WTC11 (cell line): ENCODE measurements at regions not wholly inside any gene's neighbourhood (a gene's known extent, or its start where the extent isn't known, plus 50 kb on each side); places are given as distances from the start of the nearest gene placed in this dataset.

ENCODE experiments used
- ATAC-seq: fragments of 200-7000 bp; cut with Tn5 transposase; 2 replicates; pipeline ENCODE4 v1.10.0; 2021; ENCODE audit warnings: mild to moderate bottlenecking, moderate library complexity
- CTCF ChIA-PET: fragments of 300-600 bp; sonication (Branson Sonifier 250); formaldehyde crosslinking; loops from one replicate; lab custom pipeline; 2021; ENCODE audit warnings: antibody characterized with exemption; lab: Charles Lee
- POLR2A ChIA-PET: fragments of 350-600 bp; sonication (Branson Sonifier 250); formaldehyde crosslinking; loops from one replicate; lab custom pipeline; 2021; ENCODE audit warnings: antibody characterized with exemption; lab: Charles Lee
- DNase-seq: peaks from one replicate; pipeline ENCODE4 v3.0.0; 2021; ENCODE audit warnings: low spot score
- H3K27ac Mint-ChIP-seq: 2 replicates; pipeline ENCODE4 v1.8.0; 2021; ENCODE audit warnings: mixed read lengths
- H3K27me3 Mint-ChIP-seq: 2 replicates; pipeline ENCODE4 v1.8.0; 2021; ENCODE audit warnings: low read depth, mild to moderate bottlenecking, moderate library complexity, mixed read lengths
- H3K36me3 Mint-ChIP-seq: 2 replicates; pipeline ENCODE4 v1.8.0; 2021; ENCODE audit warnings: mixed read lengths
- H3K4me1 Mint-ChIP-seq: 2 replicates; pipeline ENCODE4 v1.8.0; 2022; ENCODE audit warnings: mixed read lengths
- H3K4me3 Mint-ChIP-seq: 2 replicates; pipeline ENCODE4 v1.8.0; 2021; ENCODE audit warnings: mild to moderate bottlenecking, moderate library complexity, mixed read lengths
- H3K9me3 Mint-ChIP-seq: 2 replicates; pipeline ENCODE4 v1.8.0; 2021; ENCODE audit warnings: mixed read lengths
- ESRRA ChIP-seq: sonication (generic); formaldehyde crosslinking; IDR thresholded peaks from 2 replicates; pipeline ENCODE4 v1.8.1; 2022; ENCODE audit warnings: mild to moderate bottlenecking, missing genetic modification reagents, borderline replicate concordance
- ETV6 ChIP-seq: sonication (generic); formaldehyde crosslinking; IDR thresholded peaks from 2 replicates; pipeline ENCODE4 v1.8.1; 2022; ENCODE audit warnings: mild to moderate bottlenecking, missing genetic modification reagents
- JAZF1 ChIP-seq: fragments of 250-450 bp; sonication (Bioruptor Pico); IDR thresholded peaks from 2 replicates; pipeline ENCODE4 v1.9.0; 2021; ENCODE audit warnings: moderate library complexity, mild to moderate bottlenecking, inconsistent platforms
- RELA ChIP-seq: sonication (generic); formaldehyde crosslinking; IDR thresholded peaks from 2 replicates; pipeline ENCODE4 v1.8.1; 2022; ENCODE audit warnings: missing genetic modification reagents, mild to moderate bottlenecking, borderline replicate concordance
- SMAD3 ChIP-seq: sonication (generic); formaldehyde crosslinking; IDR thresholded peaks from 2 replicates; pipeline ENCODE4 v1.8.0; 2022; ENCODE audit warnings: missing genetic modification reagents, mild to moderate bottlenecking, borderline replicate concordance
- SMAD4 ChIP-seq: sonication (generic); formaldehyde crosslinking; IDR thresholded peaks from 2 replicates; pipeline ENCODE4 v1.8.0; 2022; ENCODE audit warnings: mild to moderate bottlenecking, missing genetic modification reagents
- TCF7 ChIP-seq: sonication (generic); formaldehyde crosslinking; IDR thresholded peaks from 2 replicates; pipeline ENCODE4 v1.8.0; 2022; ENCODE audit warnings: mild to moderate bottlenecking, low read depth, missing genetic modification reagents, moderate library complexity
- TP53 ChIP-seq: sonication (generic); formaldehyde crosslinking; IDR thresholded peaks from 2 replicates; pipeline ENCODE4 v1.8.1; 2023; ENCODE audit warnings: mild to moderate bottlenecking, missing genetic modification reagents
- ZNF232 ChIP-seq: sonication (generic); formaldehyde crosslinking; IDR thresholded peaks from 2 replicates; pipeline ENCODE4 v1.8.0; 2022; ENCODE audit warnings: mild to moderate bottlenecking, missing genetic modification reagents
- ZNF317 ChIP-seq: sonication (generic); formaldehyde crosslinking; IDR thresholded peaks from 2 replicates; pipeline ENCODE4 v1.8.1; 2023; ENCODE audit warnings: low read depth, mild to moderate bottlenecking, moderate library complexity, missing genetic modification reagents, borderline replicate concordance
- ZNF396 ChIP-seq: fragments of 250-450 bp; sonication (Bioruptor Pico); IDR thresholded peaks from 2 replicates; pipeline ENCODE4 v1.8.0; 2021; ENCODE audit warnings: mild to moderate bottlenecking, moderate library complexity, borderline replicate concordance
- ZNF671 ChIP-seq: fragments of 250-450 bp; sonication (Bioruptor Pico); IDR thresholded peaks from 2 replicates; pipeline ENCODE4 v1.8.0; 2021; ENCODE audit warnings: mild to moderate bottlenecking
- TF ChIP-seq, protein P1 (sequence below): sonication (generic); formaldehyde crosslinking; IDR thresholded peaks from 2 replicates; pipeline ENCODE4 v1.8.1; 2022; ENCODE audit warnings: missing genetic modification reagents, borderline replicate concordance
- TF ChIP-seq, protein P2 (sequence below): sonication (generic); formaldehyde crosslinking; IDR thresholded peaks from 2 replicates; pipeline ENCODE4 v1.8.0; 2022; ENCODE audit warnings: mild to moderate bottlenecking, missing genetic modification reagents
- TF ChIP-seq, protein P3 (sequence below): sonication (generic); formaldehyde crosslinking; IDR thresholded peaks from 2 replicates; pipeline ENCODE4 v1.8.1; 2023; ENCODE audit warnings: mild to moderate bottlenecking, missing genetic modification reagents, borderline replicate concordance
- TF ChIP-seq, protein P4 (sequence below): fragments of 250-450 bp; sonication (Bioruptor Pico); IDR thresholded peaks from 2 replicates; pipeline ENCODE4 v1.8.0; 2021; ENCODE audit warnings: mild to moderate bottlenecking
- TF ChIP-seq, protein P5 (sequence below): fragments of 250-450 bp; sonication (Bioruptor Pico); IDR thresholded peaks from 2 replicates; pipeline ENCODE4 v2.1.2; 2022; ENCODE audit warnings: mild to moderate bottlenecking, moderate library complexity
- TF ChIP-seq, protein P6 (sequence below): sonication (generic); formaldehyde crosslinking; IDR thresholded peaks from 2 replicates; pipeline ENCODE4 v1.8.1; 2023; ENCODE audit warnings: mild to moderate bottlenecking, missing genetic modification reagents
- TF ChIP-seq, protein P7 (sequence below): sonication (generic); formaldehyde crosslinking; IDR thresholded peaks from 2 replicates; pipeline ENCODE4 v1.8.1; 2023; ENCODE audit warnings: mild to moderate bottlenecking, moderate library complexity, missing genetic modification reagents
- TF ChIP-seq, protein P8 (sequence below): sonication (generic); formaldehyde crosslinking; IDR thresholded peaks from 2 replicates; pipeline ENCODE4 v1.8.1; 2023; ENCODE audit warnings: mild to moderate bottlenecking, missing genetic modification reagents, moderate library complexity

DNA sequence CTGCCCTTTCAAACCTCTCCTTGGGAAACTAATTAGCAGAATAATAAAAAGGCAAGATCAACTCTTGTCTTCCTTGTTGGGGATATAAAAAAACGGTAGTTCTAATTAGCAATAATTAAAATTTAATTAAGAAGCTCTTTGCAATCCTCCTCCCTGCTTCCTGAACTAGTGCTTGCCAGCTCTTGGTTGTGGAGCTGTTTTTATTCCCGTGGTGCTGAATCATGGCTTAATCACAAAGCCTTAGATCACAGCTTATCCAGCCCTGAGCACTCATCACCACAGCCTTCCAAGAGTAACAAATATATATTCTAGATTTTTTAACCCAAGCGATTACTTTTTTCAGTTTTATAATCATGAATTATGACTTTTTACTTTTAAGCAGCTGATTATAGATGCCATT, 63.2 kb upstream of the INSM2 start:
- CTCF ChIA-PET, result interaction anchor here (1.0 kb wide), 2 partner anchors 32 to 216 kb away, joined by 6 to 11 read pairs; no protein-coding TSS in a partner anchor
- Mint-ChIP-seq H3K4me3 (no peak overlapping the region), H3K36me3 (no peaks in the 10 kb centered on the region), H3K27ac (no peak overlapping the region), H3K9me3 (peaks cover 13% of the 10 kb centered on the region), H3K4me1 (peaks cover 14% of the 10 kb centered on the region), H3K27me3 (no peaks in the 10 kb centered on the region)
- DNase-seq, result peak; percentile 15
- TF ChIP-seq TCF7 (CRISPR knock-in tag) (no peak), ESRRA (CRISPR knock-in tag) (no peak), SMAD3 (no peak), RELA (CRISPR knock-in tag) (no peak), ETV6 (CRISPR knock-in tag) (no peak), ZNF317 (CRISPR knock-in tag) (no peak)
- TF ChIP-seq, protein P1, sequence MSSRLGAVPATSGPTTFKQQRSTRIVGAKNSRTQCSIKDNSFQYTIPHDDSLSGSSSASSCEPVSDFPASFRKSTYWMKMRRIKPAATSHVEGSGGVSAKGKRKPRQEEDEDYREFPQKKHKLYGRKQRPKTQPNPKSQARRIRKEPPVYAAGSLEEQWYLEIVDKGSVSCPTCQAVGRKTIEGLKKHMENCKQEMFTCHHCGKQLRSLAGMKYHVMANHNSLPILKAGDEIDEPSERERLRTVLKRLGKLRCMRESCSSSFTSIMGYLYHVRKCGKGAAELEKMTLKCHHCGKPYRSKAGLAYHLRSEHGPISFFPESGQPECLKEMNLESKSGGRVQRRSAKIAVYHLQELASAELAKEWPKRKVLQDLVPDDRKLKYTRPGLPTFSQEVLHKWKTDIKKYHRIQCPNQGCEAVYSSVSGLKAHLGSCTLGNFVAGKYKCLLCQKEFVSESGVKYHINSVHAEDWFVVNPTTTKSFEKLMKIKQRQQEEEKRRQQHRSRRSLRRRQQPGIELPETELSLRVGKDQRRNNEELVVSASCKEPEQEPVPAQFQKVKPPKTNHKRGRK (CRISPR knock-in tag), result no peak
- TF ChIP-seq, protein P2, sequence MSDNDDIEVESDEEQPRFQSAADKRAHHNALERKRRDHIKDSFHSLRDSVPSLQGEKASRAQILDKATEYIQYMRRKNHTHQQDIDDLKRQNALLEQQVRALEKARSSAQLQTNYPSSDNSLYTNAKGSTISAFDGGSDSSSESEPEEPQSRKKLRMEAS, result no peak
- ATAC-seq, result peak; percentile 86
- POLR2A ChIA-PET, result no interaction called here

DNA sequence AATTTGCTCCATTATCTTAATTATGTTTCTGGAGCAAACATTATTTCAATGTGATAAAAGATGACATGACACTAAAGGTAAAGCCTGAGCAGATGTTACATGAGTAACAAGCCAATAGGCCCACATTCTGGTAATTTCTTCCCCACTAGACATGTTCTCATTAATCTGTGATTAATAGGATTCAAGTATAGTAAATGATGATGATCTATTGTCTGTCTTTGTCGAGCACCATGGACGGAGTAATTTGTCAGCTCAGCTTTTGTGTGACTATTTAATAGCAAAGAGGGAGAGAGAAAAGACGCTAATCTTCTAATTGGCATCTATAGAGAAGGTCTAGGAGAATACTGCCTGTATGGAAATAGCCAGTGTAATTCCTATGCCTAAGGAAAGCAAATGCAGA, 62.2 kb upstream of the INSM2 start:
- CTCF ChIA-PET, result no interaction called here
- POLR2A ChIA-PET, result no interaction called here
- DNase-seq (no peak), ATAC-seq (no peak)
- Mint-ChIP-seq H3K27ac (no peak overlapping the region), H3K9me3 (peaks cover 2% of the 10 kb centered on the region), H3K4me3 (no peak overlapping the region), H3K27me3 (no peaks in the 10 kb centered on the region), H3K4me1 (peaks cover 14% of the 10 kb centered on the region), H3K36me3 (no peaks in the 10 kb centered on the region)
- no peak for TF ChIP-seq JAZF1 (CRISPR knock-in tag)
- TF ChIP-seq, protein P3, sequence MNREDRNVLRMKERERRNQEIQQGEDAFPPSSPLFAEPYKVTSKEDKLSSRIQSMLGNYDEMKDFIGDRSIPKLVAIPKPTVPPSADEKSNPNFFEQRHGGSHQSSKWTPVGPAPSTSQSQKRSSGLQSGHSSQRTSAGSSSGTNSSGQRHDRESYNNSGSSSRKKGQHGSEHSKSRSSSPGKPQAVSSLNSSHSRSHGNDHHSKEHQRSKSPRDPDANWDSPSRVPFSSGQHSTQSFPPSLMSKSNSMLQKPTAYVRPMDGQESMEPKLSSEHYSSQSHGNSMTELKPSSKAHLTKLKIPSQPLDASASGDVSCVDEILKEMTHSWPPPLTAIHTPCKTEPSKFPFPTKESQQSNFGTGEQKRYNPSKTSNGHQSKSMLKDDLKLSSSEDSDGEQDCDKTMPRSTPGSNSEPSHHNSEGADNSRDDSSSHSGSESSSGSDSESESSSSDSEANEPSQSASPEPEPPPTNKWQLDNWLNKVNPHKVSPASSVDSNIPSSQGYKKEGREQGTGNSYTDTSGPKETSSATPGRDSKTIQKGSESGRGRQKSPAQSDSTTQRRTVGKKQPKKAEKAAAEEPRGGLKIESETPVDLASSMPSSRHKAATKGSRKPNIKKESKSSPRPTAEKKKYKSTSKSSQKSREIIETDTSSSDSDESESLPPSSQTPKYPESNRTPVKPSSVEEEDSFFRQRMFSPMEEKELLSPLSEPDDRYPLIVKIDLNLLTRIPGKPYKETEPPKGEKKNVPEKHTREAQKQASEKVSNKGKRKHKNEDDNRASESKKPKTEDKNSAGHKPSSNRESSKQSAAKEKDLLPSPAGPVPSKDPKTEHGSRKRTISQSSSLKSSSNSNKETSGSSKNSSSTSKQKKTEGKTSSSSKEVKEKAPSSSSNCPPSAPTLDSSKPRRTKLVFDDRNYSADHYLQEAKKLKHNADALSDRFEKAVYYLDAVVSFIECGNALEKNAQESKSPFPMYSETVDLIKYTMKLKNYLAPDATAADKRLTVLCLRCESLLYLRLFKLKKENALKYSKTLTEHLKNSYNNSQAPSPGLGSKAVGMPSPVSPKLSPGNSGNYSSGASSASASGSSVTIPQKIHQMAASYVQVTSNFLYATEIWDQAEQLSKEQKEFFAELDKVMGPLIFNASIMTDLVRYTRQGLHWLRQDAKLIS, result no peak
- TF ChIP-seq ZNF671 (CRISPR knock-in tag), result no peak
- TF ChIP-seq, protein P4, sequence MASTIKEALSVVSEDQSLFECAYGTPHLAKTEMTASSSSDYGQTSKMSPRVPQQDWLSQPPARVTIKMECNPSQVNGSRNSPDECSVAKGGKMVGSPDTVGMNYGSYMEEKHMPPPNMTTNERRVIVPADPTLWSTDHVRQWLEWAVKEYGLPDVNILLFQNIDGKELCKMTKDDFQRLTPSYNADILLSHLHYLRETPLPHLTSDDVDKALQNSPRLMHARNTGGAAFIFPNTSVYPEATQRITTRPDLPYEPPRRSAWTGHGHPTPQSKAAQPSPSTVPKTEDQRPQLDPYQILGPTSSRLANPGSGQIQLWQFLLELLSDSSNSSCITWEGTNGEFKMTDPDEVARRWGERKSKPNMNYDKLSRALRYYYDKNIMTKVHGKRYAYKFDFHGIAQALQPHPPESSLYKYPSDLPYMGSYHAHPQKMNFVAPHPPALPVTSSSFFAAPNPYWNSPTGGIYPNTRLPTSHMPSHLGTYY, result no peak
- TF ChIP-seq, protein P5, sequence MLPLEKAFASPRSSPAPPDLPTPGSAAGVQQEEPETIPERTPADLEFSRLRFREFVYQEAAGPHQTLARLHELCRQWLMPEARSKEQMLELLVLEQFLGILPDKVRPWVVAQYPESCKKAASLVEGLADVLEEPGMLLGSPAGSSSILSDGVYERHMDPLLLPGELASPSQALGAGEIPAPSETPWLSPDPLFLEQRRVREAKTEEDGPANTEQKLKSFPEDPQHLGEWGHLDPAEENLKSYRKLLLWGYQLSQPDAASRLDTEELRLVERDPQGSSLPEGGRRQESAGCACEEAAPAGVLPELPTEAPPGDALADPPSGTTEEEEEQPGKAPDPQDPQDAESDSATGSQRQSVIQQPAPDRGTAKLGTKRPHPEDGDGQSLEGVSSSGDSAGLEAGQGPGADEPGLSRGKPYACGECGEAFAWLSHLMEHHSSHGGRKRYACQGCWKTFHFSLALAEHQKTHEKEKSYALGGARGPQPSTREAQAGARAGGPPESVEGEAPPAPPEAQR (CRISPR knock-in tag), result no peak
- no peak for TF ChIP-seq TP53
- TF ChIP-seq SMAD4, result no peak
- TF ChIP-seq, protein P6, sequence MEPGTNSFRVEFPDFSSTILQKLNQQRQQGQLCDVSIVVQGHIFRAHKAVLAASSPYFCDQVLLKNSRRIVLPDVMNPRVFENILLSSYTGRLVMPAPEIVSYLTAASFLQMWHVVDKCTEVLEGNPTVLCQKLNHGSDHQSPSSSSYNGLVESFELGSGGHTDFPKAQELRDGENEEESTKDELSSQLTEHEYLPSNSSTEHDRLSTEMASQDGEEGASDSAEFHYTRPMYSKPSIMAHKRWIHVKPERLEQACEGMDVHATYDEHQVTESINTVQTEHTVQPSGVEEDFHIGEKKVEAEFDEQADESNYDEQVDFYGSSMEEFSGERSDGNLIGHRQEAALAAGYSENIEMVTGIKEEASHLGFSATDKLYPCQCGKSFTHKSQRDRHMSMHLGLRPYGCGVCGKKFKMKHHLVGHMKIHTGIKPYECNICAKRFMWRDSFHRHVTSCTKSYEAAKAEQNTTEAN (CRISPR knock-in tag), result no peak
- TF ChIP-seq, protein P7, sequence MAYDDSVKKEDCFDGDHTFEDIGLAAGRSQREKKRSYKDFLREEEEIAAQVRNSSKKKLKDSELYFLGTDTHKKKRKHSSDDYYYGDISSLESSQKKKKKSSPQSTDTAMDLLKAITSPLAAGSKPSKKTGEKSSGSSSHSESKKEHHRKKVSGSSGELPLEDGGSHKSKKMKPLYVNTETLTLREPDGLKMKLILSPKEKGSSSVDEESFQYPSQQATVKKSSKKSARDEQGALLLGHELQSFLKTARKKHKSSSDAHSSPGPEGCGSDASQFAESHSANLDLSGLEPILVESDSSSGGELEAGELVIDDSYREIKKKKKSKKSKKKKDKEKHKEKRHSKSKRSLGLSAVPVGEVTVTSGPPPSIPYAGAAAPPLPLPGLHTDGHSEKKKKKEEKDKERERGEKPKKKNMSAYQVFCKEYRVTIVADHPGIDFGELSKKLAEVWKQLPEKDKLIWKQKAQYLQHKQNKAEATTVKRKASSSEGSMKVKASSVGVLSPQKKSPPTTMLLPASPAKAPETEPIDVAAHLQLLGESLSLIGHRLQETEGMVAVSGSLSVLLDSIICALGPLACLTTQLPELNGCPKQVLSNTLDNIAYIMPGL (CRISPR knock-in tag), result no peak
- TF ChIP-seq ZNF396 (CRISPR knock-in tag), result no peak
- no peak for TF ChIP-seq ZNF232 (CRISPR knock-in tag)
- TF ChIP-seq, protein P8, sequence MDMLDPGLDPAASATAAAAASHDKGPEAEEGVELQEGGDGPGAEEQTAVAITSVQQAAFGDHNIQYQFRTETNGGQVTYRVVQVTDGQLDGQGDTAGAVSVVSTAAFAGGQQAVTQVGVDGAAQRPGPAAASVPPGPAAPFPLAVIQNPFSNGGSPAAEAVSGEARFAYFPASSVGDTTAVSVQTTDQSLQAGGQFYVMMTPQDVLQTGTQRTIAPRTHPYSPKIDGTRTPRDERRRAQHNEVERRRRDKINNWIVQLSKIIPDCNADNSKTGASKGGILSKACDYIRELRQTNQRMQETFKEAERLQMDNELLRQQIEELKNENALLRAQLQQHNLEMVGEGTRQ, result no peak
